ENCODE measurements at regions not wholly inside any gene's neighbourhood (a gene's known extent, or its start where the extent isn't known, plus 50 kb on each side); places are given as distances from the start of the nearest gene placed in this dataset.

DNA sequence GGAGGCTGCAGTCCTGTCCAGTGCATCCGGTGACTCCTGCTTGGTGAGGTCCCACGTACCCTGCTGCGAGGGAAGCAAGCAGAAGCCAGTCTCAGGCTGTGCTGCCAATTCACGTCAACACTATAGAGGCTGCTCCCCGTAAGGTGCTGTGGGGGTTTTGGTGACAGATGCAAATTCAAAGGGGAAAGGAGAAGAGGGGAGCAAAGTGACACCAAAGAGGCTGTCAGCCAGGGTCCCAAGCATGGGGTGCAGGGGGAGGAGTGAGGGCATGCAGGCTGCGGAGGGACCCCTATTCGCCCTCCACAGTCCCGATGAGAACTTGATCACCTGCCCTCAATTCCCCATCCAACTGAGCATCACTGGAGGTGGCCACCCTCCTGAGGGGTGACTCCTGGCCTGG is 179.4 kb upstream of the HS6ST1 start:
- ATAC-seq (no peak), DNase-seq (no peak)
- Histone ChIP-seq H3K27me3 (ENCODE audit: insufficient read depth in 3 of 3, low read length in 2 of 3) (peaks cover 0 to 4% (median 0%) of the 10 kb centered on the region in 3 donors), H3K4me1 (no peaks in the 10 kb centered on the region), H3K27ac (no peak overlapping the region), H3K36me3 (ENCODE audit: insufficient read depth in 1 of 2, low read depth in 1 of 2) (no peaks in the 10 kb centered on the region), H3K9me3 (no peaks in the 10 kb centered on the region), H3K4me3 (no peak overlapping the region)
- WGBS, 3 donors = 91 to 94% (median 92%) methylated on average over 8 of the region's 8 CpGs
- intact Hi-C loops (cut with DNase I) = no loop called here
- TF ChIP-seq, protein P1, sequence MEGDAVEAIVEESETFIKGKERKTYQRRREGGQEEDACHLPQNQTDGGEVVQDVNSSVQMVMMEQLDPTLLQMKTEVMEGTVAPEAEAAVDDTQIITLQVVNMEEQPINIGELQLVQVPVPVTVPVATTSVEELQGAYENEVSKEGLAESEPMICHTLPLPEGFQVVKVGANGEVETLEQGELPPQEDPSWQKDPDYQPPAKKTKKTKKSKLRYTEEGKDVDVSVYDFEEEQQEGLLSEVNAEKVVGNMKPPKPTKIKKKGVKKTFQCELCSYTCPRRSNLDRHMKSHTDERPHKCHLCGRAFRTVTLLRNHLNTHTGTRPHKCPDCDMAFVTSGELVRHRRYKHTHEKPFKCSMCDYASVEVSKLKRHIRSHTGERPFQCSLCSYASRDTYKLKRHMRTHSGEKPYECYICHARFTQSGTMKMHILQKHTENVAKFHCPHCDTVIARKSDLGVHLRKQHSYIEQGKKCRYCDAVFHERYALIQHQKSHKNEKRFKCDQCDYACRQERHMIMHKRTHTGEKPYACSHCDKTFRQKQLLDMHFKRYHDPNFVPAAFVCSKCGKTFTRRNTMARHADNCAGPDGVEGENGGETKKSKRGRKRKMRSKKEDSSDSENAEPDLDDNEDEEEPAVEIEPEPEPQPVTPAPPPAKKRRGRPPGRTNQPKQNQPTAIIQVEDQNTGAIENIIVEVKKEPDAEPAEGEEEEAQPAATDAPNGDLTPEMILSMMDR (IDR thresholded peaks at IDR 0.05) = no peak

DNA sequence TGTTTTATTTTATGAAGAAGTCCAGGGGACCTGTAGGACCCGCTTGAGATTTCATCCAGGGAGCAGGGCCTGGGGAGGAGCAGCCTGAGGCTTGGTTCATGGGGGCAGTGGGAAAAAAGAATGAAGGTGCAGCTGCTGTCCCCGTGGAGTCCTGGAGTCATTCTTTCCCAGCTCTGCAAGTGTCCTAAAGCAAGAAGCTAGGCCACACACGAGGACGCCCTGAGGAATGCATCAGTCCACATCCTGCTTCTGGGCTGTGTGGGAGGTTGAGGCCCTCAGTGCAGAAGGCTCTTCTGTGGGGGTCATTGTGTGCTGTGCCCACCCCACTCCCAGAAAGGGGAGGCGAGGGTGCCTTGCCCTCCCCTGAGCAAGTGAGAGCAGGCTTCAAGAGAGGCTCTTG is 179.9 kb upstream of the HS6ST1 start:
- H3K36me3 ChIP-seq (ENCODE audit: insufficient read depth in 1 of 2, low read depth in 1 of 2) = no peaks in the 10 kb centered on the region
- no peak overlapping the region for H3K27ac ChIP-seq
- TF ChIP-seq, protein P1 (IDR thresholded peaks at IDR 0.05) = no peak
- intact Hi-C loops (cut with DNase I) = no loop called here
- ATAC-seq = no peak
- DNase-seq = no peak
- H3K4me1 ChIP-seq = no peaks in the 10 kb centered on the region
- H3K27me3 ChIP-seq (ENCODE audit: insufficient read depth in 3 of 3, low read length in 2 of 3) = peaks cover 0 to 2% (median 0%) of the 10 kb centered on the region in 3 donors
- no peaks in the 10 kb centered on the region for H3K9me3 ChIP-seq
- WGBS, 3 donors = 74 to 80% (median 79%) methylated on average over 5 of the region's 5 CpGs
- no peak overlapping the region for H3K4me3 ChIP-seq

DNA sequence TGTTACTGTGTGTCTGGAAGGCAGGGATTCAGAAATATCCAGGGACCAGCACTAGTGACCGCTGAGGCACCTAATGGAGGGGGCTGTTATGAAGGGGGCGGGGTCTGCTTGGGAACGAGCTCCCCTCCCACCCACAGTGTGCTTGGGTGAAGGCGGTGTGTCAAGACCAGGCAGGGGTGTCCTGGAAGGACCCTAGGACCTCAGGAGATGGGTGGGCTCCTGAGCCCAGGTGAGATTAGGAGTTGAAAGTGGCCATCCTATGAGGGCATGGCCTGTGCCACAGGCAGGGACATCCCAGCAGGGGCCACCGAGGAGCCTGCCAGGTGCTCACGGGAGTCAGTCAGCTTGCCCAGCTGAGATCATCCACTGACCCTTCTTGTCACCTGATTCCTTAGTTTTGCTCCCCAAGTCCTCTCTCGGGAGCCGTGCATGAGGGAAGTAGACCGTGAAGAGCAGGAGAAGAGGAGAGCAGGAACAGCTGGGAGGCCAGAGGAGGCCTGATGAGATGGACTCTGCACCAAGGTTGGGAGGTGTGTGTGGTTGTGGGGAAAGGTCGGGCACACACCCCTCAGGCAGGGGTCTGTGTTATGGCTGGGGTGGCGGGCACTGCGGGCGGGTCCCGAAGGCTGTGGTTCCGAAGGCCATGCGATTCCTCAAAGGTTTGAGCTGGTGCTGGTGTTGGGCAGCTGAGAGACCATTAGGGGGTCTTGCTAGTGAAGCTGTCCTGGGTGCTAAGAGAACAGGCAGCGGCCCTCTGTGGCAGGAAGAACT is 180.9 kb upstream of the HS6ST1 start:
- ATAC-seq (no peak), DNase-seq (no peak)
- TF ChIP-seq, protein P1 (IDR thresholded peaks at IDR 0.05) = no peak
- no peak overlapping the region for H3K27ac ChIP-seq
- 85 to 88% (median 86%) methylated on average over 16 to 17 of the region's 17 CpGs for WGBS, 3 donors
- H3K27me3 ChIP-seq (ENCODE audit: insufficient read depth in 3 of 3, low read length in 2 of 3) = no peaks in the 10 kb centered on the region
- H3K36me3 ChIP-seq (ENCODE audit: insufficient read depth in 1 of 2, low read depth in 1 of 2) = no peaks in the 10 kb centered on the region
- H3K4me1 ChIP-seq = no peaks in the 10 kb centered on the region
- H3K9me3 ChIP-seq = no peaks in the 10 kb centered on the region
- no peak overlapping the region for H3K4me3 ChIP-seq
- intact Hi-C loops (cut with DNase I) = no loop called here

DNA sequence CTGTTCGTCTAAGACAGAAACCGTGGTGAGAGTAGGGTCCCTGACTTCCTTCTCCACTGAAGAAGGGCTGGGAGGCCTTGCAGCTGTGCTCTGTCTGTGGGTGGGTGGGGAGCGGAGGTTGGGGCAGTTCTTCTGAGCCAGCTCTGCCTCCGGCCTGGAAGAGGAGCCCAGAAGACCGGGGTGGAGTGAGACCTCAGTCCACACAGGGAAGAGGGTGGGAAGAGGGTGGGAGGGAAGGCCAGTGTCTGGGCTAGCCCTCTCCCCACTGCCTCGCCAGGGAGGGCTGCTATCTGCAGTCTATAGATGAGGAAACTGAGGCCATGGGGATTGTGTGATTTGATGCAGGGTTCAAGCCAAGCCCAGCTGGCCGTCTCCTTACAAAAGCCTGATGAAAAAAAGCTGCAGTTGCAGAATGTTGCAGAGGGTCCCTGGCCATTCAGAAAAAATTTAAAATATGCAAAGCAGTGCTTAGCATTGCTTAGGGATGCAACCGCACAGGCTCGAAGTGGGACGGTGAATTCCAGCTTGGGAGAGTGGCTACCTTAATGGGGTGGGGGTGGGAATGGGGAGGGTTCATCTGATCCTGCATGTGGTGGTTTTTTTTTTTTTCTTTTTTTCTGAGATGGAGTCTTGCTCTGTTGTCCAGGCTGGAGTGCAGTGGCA is 181.6 kb upstream of the HS6ST1 start:
- TF ChIP-seq, protein P1 (IDR thresholded peaks at IDR 0.05) = no peak
- Histone ChIP-seq H3K4me3 (no peak overlapping the region), H3K27ac (no peak overlapping the region), H3K27me3 (ENCODE audit: insufficient read depth in 3 of 3, low read length in 2 of 3) (no peaks in the 10 kb centered on the region), H3K9me3 (no peaks in the 10 kb centered on the region), H3K4me1 (no peaks in the 10 kb centered on the region), H3K36me3 (ENCODE audit: insufficient read depth in 1 of 2, low read depth in 1 of 2) (no peaks in the 10 kb centered on the region)
- DNase-seq (no peak), ATAC-seq (no peak)
- 59 to 70% (median 66%) methylated on average over 10 of the region's 10 CpGs for WGBS, 3 donors
- intact Hi-C loops (cut with DNase I) = no loop called here

Measured in psoas muscle (tissue), 7 donors.